ENCODE measurements at regions not wholly inside any gene's neighbourhood (a gene's known extent, or its start where the extent isn't known, plus 50 kb on each side); places are given as distances from the start of the nearest gene placed in this dataset.

DNA sequence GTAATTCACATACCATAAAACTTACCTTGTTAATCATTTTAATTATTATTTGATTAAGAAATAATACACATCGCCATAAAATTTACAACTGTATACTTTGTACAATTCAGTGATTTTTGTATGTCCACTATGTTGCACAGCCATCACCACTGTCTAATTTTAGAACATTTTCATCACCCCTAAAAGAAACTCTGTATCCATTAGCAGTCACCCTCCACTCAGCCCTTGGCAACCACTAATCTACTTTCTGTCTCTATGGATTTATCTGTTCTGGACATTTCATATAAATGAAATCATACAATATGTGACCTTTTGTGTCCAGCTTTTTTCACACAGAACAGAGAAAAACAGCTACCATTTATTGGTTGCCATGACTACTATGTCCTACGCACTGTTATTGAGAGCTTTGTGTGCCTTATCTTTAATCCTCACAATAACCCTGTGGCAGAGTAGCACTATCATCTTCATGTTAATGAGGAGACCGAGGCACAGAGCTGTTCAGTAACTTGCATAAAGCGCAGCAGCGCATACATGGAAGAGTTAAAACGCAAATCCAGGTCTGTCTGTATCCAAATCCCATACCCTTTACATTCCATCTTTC, 64.6 kb upstream of the PAGE1 start:
- Histone ChIP-seq H3K9me3 (no peaks in the 10 kb centered on the region), H3K4me1 (no peaks in the 10 kb centered on the region), H3K27me3 (peaks cover 0 to 16% of the 10 kb centered on the region in 2 donors), H3K4me3 (no peak overlapping the region), H3K36me3 (no peaks in the 10 kb centered on the region), H3K27ac (peak overlapping the region in 2 of 4 donors; percentile 4 to 53)
- DNase-seq (ENCODE audit: low spot score in 2 of 2) = no peak
- WGBS, 2 donors = 47 to 56% methylated on average over 6 of the region's 6 CpGs
- no peak for TF ChIP-seq POLR2A (IDR thresholded peaks at IDR 0.05)
- TF ChIP-seq EP300 (IDR thresholded peaks at IDR 0.05) = no peak
- no peak for TF ChIP-seq CTCF (IDR thresholded peaks at IDR 0.05)

DNA sequence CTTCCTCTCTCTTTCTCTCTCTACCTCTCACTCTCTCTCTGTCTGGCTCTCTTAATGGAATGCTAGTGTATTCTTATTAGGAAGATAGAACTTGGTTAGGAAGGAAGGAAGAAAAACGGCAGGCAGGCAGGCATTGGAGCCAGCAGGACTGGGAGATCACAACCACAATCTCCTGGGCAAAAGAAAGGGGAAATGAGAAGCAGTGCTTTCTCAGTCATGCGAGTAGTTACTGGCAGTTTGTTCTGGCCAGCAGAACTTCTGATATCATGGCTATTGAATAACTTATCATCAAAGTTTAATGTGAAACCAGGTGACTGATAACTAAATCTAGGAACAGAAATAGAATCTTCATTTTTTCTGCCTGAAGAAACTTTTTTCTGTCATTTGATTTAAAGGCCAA, 60.9 kb upstream of the PAGE1 start:
- no peaks in the 10 kb centered on the region for H3K36me3 ChIP-seq
- no peaks in the 10 kb centered on the region for H3K4me1 ChIP-seq
- no peak for TF ChIP-seq POLR2A (IDR thresholded peaks at IDR 0.05)
- no peak for TF ChIP-seq CTCF (IDR thresholded peaks at IDR 0.05)
- no peak for TF ChIP-seq EP300 (IDR thresholded peaks at IDR 0.05)
- H3K27ac ChIP-seq = no peak overlapping the region
- peaks cover 0 to 16% of the 10 kb centered on the region in 2 donors for H3K27me3 ChIP-seq
- no peaks in the 10 kb centered on the region for H3K9me3 ChIP-seq
- no peak for DNase-seq (ENCODE audit: low spot score in 2 of 2)
- H3K4me3 ChIP-seq = no peak overlapping the region
- WGBS, 2 donors = 34 to 36% methylated on average over 2 of the region's 2 CpGs

- Histone ChIP-seq H3K36me3 (no peaks in the 10 kb centered on the region), H3K4me3 (no peak overlapping the region), H3K4me1 (no peaks in the 10 kb centered on the region), H3K27ac (no peak overlapping the region), H3K27me3 (peaks cover 0 to 18% of the 10 kb centered on the region in 2 donors), H3K9me3 (no peaks in the 10 kb centered on the region)
- DNase-seq (ENCODE audit: low spot score in 2 of 2) = peak in 1 of 2 donors; percentile 4
- TF ChIP-seq CTCF (IDR thresholded peaks at IDR 0.05) (peak; percentile 43 to 51 (median 47)), EP300 (IDR thresholded peaks at IDR 0.05) (no peak)
- 0 to 21% methylated on average over 6 of the region's 6 CpGs for WGBS, 2 donors
Observed at GRCh38 chrX:49754233-49754857, 58.6 kb upstream of the PAGE1 start.

DNA sequence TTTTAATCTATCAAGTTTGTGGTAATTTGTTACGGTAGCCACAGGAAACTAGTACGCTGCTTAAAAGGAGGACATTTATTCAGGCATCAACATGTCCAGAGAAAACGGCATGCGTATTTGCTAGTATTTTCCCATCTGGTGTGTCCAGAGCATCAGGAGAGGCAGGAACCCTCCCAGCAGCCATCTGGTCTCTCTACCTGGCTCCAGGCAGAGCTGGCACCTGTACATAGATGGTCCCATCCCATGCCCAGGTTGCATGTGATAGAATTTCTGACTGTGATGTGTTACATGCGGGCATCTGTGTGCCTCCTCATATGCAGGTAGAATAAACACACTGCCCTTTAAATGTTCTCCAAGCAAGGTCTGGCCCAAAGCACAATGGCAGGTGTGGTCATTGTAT, 57.9 kb upstream of the PAGE1 start:
- TF ChIP-seq POLR2A (IDR thresholded peaks at IDR 0.05) (no peak), EP300 (IDR thresholded peaks at IDR 0.05) (no peak), CTCF (IDR thresholded peaks at IDR 0.05) (no peak)
- Histone ChIP-seq H3K4me3 (no peak overlapping the region), H3K9me3 (no peaks in the 10 kb centered on the region), H3K4me1 (no peaks in the 10 kb centered on the region), H3K27me3 (peaks cover 0 to 21% of the 10 kb centered on the region in 2 donors), H3K36me3 (no peaks in the 10 kb centered on the region), H3K27ac (no peak overlapping the region)
- no peak for DNase-seq (ENCODE audit: low spot score in 2 of 2)
- WGBS, 2 donors = 86 to 93% methylated on average over 5 of the region's 5 CpGs

DNA sequence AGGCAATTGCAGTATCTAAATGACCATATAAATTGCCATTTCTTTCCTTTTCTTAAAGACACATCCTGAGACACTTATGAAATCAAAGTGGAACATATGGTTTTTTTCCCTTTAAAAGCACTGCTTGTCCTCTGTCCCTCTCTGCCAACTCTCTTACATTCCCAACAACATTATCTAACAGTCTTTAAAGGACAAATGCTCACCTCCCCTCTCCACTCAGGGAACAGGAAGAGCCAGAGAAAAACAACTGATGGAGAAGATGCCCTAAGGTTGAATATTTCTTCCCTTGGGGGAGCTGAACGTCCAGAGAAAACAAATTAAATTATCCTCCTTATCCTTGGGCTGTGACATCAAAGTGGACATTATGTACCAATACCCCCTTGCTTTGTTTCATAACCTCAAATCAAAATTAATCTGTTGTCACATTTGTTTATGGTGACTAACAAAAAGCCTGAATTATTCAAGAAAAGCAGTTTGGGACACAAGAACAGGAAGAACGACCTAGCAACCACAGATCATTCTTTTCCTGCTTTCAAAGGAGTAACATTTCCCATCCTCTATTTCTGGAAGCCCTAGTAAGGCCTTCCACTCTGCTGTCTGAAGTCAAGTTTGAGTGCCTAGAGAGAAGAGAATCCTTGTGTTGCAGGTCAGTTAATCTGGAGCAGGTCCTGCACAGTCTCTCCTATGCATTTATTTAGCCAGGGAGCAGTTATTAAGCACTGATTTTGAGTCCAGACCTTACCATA, 52.6 kb upstream of the PAGE1 start:
- TF ChIP-seq POLR2A (IDR thresholded peaks at IDR 0.05) = no peak
- no peak for TF ChIP-seq CTCF (IDR thresholded peaks at IDR 0.05)
- no peak for TF ChIP-seq EP300 (IDR thresholded peaks at IDR 0.05)

More for the DNA sequence above, 52.6 kb upstream of the PAGE1 start:
- H3K4me1 ChIP-seq = no peaks in the 10 kb centered on the region
- no peaks in the 10 kb centered on the region for H3K9me3 ChIP-seq
- peaks cover 0 to 16% of the 10 kb centered on the region in 2 donors for H3K27me3 ChIP-seq
- no peak for DNase-seq (ENCODE audit: low spot score in 2 of 2)
- no peak overlapping the region for H3K27ac ChIP-seq
- H3K4me3 ChIP-seq = no peak overlapping the region
- WGBS, 2 donors = 11 to 16% methylated on average over 2 of the region's 2 CpGs
- H3K36me3 ChIP-seq = no peaks in the 10 kb centered on the region
